ENCODE measurements at regions not wholly inside any gene's neighbourhood (a gene's known extent, or its start where the extent isn't known, plus 50 kb on each side); places are given as distances from the start of the nearest gene placed in this dataset.

GRCh38 chr2:241937297-241937696 is 67.8 kb downstream of the RTP5 start:
- no peaks in the 10 kb centered on the region for H3K9me3 ChIP-seq
- 86 to 87% methylated on average over 14 of the region's 15 CpGs for WGBS, 2 donors
- no peaks in the 10 kb centered on the region for H3K36me3 ChIP-seq
- peaks cover 0 to 28% (median 9%) of the 10 kb centered on the region in 4 donors for H3K4me1 ChIP-seq
- no peaks in the 10 kb centered on the region for H3K27me3 ChIP-seq
- TF ChIP-seq, protein P1, sequence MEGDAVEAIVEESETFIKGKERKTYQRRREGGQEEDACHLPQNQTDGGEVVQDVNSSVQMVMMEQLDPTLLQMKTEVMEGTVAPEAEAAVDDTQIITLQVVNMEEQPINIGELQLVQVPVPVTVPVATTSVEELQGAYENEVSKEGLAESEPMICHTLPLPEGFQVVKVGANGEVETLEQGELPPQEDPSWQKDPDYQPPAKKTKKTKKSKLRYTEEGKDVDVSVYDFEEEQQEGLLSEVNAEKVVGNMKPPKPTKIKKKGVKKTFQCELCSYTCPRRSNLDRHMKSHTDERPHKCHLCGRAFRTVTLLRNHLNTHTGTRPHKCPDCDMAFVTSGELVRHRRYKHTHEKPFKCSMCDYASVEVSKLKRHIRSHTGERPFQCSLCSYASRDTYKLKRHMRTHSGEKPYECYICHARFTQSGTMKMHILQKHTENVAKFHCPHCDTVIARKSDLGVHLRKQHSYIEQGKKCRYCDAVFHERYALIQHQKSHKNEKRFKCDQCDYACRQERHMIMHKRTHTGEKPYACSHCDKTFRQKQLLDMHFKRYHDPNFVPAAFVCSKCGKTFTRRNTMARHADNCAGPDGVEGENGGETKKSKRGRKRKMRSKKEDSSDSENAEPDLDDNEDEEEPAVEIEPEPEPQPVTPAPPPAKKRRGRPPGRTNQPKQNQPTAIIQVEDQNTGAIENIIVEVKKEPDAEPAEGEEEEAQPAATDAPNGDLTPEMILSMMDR (IDR thresholded peaks at IDR 0.05), result no peak
- TF ChIP-seq EP300 (IDR thresholded peaks at IDR 0.05) (no peak), POLR2A (IDR thresholded peaks at IDR 0.05) (no peak)
- no peak overlapping the region for H3K4me3 ChIP-seq
- no peak for DNase-seq (ENCODE audit: low spot score in 2 of 2)
- H3K27ac ChIP-seq, result no peak overlapping the region

DNA sequence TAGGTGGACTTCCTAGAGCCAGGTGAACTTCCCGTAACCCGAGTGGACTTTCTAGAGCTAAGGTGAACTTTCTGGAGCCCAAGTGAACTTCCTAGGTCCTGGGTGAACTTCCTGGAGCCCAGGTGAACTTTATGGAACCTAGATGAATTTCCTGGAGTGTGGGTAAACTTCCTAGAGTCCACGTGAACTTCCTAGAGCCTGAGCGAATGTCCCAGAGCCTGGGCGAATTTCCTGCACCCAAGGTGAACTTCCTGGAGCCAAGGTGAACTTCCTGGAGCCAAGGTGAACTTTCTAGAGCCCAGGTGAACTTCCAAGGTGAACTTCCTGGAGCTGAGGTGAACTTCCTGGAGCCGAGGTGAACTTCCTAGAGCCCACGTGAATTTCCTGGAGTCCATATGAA is 70.0 kb downstream of the RTP5 start:
- TF ChIP-seq, protein P1 (IDR thresholded peaks at IDR 0.05), result no peak

DNA sequence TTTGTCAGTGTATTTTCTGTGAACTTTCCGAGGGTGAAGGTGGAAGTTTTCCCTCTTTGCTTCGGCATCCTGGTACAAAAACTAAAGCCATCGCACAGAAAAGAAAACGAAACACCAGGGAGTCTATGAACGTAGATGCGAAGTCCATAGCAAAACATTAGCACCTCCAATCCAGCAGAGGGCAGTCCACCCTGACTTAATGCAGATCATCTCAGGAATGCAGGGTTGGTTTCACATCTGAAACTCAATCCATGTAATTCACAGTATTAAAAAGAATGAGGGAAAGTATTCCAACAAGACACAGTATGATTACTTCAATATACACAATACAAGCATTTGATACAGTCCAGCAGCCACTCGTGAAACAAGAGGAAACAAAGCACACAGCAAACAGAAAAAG is 70.8 kb downstream of the RTP5 start:
- TF ChIP-seq POLR2A (IDR thresholded peaks at IDR 0.05) (no peak), EP300 (IDR thresholded peaks at IDR 0.05) (no peak)
- TF ChIP-seq, protein P1 (IDR thresholded peaks at IDR 0.05), result no peak
- Histone ChIP-seq H3K4me3 (no peak overlapping the region), H3K27ac (no peak overlapping the region), H3K9me3 (no peaks in the 10 kb centered on the region), H3K36me3 (no peaks in the 10 kb centered on the region), H3K27me3 (no peaks in the 10 kb centered on the region), H3K4me1 (peaks cover 0 to 18% (median 0%) of the 10 kb centered on the region in 4 donors)
- DNase-seq (ENCODE audit: low spot score in 2 of 2), result no peak
- WGBS, 2 donors, result 92% methylated on average over 7 of the region's 7 CpGs

More for the DNA sequence above, 70.0 kb downstream of the RTP5 start:
- no peaks in the 10 kb centered on the region for H3K9me3 ChIP-seq
- WGBS, 2 donors, result 81 to 84% methylated on average over 7 of the region's 7 CpGs
- no peaks in the 10 kb centered on the region for H3K36me3 ChIP-seq
- no peak overlapping the region for H3K27ac ChIP-seq
- DNase-seq (ENCODE audit: low spot score in 2 of 2), result no peak
- H3K4me3 ChIP-seq, result no peak overlapping the region
- H3K4me1 ChIP-seq, result peaks cover 0 to 18% (median 0%) of the 10 kb centered on the region in 4 donors
- no peaks in the 10 kb centered on the region for H3K27me3 ChIP-seq

DNA sequence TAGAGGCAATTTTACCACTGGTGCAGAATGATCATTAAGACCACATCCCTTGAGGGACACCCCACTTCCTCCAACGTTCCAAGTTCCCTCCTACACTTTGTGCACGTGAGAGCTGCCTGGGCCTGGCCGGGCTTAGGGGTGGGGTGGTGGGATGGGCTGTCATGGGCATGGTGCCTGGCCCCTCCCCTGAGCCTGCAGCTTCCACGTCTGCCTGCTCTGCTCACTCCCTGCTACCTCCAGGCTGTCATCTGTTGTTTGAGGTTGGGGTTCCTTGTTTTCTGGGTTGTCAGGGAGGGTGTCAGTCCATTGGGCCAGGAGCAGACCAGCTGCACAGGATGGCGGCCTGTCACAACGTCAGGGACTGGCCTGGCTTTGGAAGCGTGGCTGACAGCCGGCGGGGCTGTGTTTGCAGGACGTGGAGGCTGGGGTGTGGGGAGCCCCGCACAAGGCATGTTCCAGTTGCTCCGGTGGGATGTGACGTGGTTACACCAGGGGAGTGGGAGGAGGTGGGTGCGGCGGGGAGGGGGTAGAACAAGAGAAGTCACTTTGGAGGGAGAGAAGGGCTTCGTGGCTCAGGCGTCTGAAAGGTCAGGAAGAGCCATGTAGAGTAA is 72.3 kb downstream of the RTP5 start:
- H3K36me3 ChIP-seq, result no peaks in the 10 kb centered on the region
- H3K4me3 ChIP-seq, result no peak overlapping the region
- TF ChIP-seq POLR2A (IDR thresholded peaks at IDR 0.05) (no peak), EP300 (IDR thresholded peaks at IDR 0.05) (no peak)
- WGBS, 2 donors, result 43 to 61% methylated on average over 12 to 17 of the region's 17 CpGs
- H3K27ac ChIP-seq, result no peak overlapping the region
- no peaks in the 10 kb centered on the region for H3K9me3 ChIP-seq
- no peaks in the 10 kb centered on the region for H3K27me3 ChIP-seq
- H3K4me1 ChIP-seq, result peaks cover 0 to 18% (median 0%) of the 10 kb centered on the region in 4 donors
- no peak for DNase-seq (ENCODE audit: low spot score in 2 of 2)

- Histone ChIP-seq H3K9me3 (no peaks in the 10 kb centered on the region), H3K36me3 (no peaks in the 10 kb centered on the region), H3K27me3 (no peaks in the 10 kb centered on the region), H3K27ac (no peak overlapping the region), H3K4me3 (no peak overlapping the region), H3K4me1 (peaks cover 0 to 18% (median 0%) of the 10 kb centered on the region in 4 donors)
- 71 to 73% methylated on average over 19 of the region's 19 CpGs for WGBS, 2 donors
- TF ChIP-seq POLR2A (IDR thresholded peaks at IDR 0.05) (no peak), EP300 (IDR thresholded peaks at IDR 0.05) (no peak)
- TF ChIP-seq, protein P1 (IDR thresholded peaks at IDR 0.05), result no peak
- DNase-seq (ENCODE audit: low spot score in 2 of 2), result no peak
Measured at GRCh38 chr2:241942416-241943208, 73.1 kb downstream of the RTP5 start.
